Sigmoid colon (tissue), 6 donors: ENCODE measurements at regions not wholly inside any gene's neighbourhood (a gene's known extent, or its start where the extent isn't known, plus 50 kb on each side); places are given as distances from the start of the nearest gene placed in this dataset.
"Not testable (repeated sequence)": the region's sequence is repeated elsewhere in the genome, so short reads cannot be mapped to it uniquely, and the experiment has no call there.

ENCODE experiments used
- DNase-seq: peaks from one replicate; pipeline ENCODE4 v3.0.0-alpha.2; 2019
- H3K27ac ChIP-seq, 4 donors: fragments of 200-600 bp; sonication (generic); one replicate each; pipeline ENCODE4 v1.5.1; 2016 to 2019; ENCODE audit warnings: mild to moderate bottlenecking in 1 of 4
- H3K27me3 ChIP-seq, 3 donors: fragments of 200-600 bp; sonication (generic); one replicate each; pipeline ENCODE4 v1.5.1; 2019; ENCODE audit warnings: mild to moderate bottlenecking in 1 of 3
- H3K36me3 ChIP-seq, 4 donors: fragments of 200-600 bp; sonication (generic); one replicate each; pipeline ENCODE4 v1.5.1; 2016 to 2019
- H3K4me1 ChIP-seq, 4 donors: fragments of 200-600 bp; sonication (generic); one replicate each; pipeline ENCODE4 v1.5.1; 2017 to 2019
- H3K4me3 ChIP-seq, 4 donors: fragments of 200-600 bp; sonication (generic); one replicate each; pipeline ENCODE4 v1.5.1; 2017 to 2019; ENCODE audit warnings: mild to moderate bottlenecking in 2 of 4, moderate library complexity in 1 of 4
- H3K9me3 ChIP-seq, 4 donors: fragments of 200-600 bp in 3 of 4; sonication (generic) in 3 of 4; one replicate each; pipeline versions ENCODE4 v1.5.1 to v1.6.1; 2013 to 2019
- EP300 ChIP-seq, 4 donors: sonication (generic); formaldehyde crosslinking; IDR thresholded peaks; one replicate each; pipeline ENCODE4 v1.6.1; 2017; ENCODE audit warnings: antibody characterized with exemption in 4 of 4
- POLR2A ChIP-seq, 2 donors: fragments of 450-650 bp; IDR thresholded peaks; one replicate each; pipeline ENCODE4 v1.6.1; 2016; ENCODE audit warnings: antibody characterized with exemption in 2 of 2, mild to moderate bottlenecking in 2 of 2, moderate library complexity in 2 of 2
- POLR2AphosphoS5 ChIP-seq, 4 donors: sonication (generic); formaldehyde crosslinking; IDR thresholded peaks; one replicate each; pipeline ENCODE4 v1.6.1; 2017; ENCODE audit warnings: antibody characterized with exemption in 4 of 4
- WGBS, 2 donors: extraction: QIAGEN DNeasy Blood & Tissue Kit; methylation state at CpG; one replicate each; pipeline ENCODE4 v1.1.7; 2013; 5-methylcytosine and 5-hydroxymethylcytosine counted together
- intact Hi-C: fragments of 100-400 bp; cut with DNase I; formaldehyde crosslinking; loops from one replicate; pipeline ENCODE4 v1.15.1; 2023
- TF ChIP-seq, protein P1 (sequence below), 4 experiments: fragments of 450-650 bp in 3 of 4; fragments of 200-600 bp in 1 of 4; IDR thresholded peaks; one replicate each; pipeline ENCODE4 v1.5.1; 2016 to 2019; ENCODE audit warnings: antibody characterized with exemption in 4 of 4, mild to moderate bottlenecking in 3 of 4, moderate library complexity in 2 of 4
- donor health status: healthy with polysubstance abuse.
- donor health status: healthy.

DNA sequence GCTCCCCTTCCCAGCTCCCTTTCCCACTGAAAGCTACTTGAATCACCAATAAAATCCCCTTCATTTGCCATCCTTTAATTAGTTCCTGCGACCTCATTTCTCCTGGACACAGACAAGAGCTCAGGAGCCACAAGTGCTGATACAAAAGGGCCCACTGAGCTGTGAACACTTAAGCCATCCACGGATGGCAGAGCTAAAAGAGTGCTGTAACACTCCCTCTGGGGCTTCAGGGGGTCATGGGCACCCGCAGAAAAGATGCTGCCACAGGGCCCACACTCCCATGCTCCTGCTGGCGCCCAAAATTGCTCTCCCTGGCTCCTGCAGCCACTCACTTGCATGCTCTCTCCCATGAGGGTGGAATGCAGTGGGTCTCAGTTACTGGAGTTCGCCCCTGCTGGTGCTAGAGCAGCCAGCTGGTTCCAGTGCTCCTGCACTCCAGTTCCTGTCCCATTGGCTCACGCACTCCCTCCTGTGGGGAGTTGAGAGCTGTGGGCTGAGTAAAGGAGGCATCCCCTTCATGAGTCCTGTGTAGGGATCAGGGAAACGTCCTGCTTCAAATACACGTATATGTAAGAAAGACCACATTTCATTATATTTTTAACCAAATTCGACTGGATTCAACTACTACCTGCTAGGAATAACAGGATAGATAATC is 1291.0 kb downstream of the ARAP2 start:
- Histone ChIP-seq H3K27ac (no peak overlapping the region), H3K4me3 (no peak overlapping the region), H3K9me3 (no peaks in the 10 kb centered on the region), H3K27me3 (no peaks in the 10 kb centered on the region), H3K36me3 (no peaks in the 10 kb centered on the region), H3K4me1 (no peaks in the 10 kb centered on the region)
- intact Hi-C loops: no loop called here
- DNase-seq: peak; percentile 32
- TF ChIP-seq, protein P1, sequence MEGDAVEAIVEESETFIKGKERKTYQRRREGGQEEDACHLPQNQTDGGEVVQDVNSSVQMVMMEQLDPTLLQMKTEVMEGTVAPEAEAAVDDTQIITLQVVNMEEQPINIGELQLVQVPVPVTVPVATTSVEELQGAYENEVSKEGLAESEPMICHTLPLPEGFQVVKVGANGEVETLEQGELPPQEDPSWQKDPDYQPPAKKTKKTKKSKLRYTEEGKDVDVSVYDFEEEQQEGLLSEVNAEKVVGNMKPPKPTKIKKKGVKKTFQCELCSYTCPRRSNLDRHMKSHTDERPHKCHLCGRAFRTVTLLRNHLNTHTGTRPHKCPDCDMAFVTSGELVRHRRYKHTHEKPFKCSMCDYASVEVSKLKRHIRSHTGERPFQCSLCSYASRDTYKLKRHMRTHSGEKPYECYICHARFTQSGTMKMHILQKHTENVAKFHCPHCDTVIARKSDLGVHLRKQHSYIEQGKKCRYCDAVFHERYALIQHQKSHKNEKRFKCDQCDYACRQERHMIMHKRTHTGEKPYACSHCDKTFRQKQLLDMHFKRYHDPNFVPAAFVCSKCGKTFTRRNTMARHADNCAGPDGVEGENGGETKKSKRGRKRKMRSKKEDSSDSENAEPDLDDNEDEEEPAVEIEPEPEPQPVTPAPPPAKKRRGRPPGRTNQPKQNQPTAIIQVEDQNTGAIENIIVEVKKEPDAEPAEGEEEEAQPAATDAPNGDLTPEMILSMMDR (IDR thresholded peaks at IDR 0.05): no peak
- no peak for TF ChIP-seq EP300 (IDR thresholded peaks at IDR 0.05)
- TF ChIP-seq POLR2AphosphoS5 (IDR thresholded peaks at IDR 0.05): no peak
- TF ChIP-seq POLR2A (IDR thresholded peaks at IDR 0.05): no peak
- 74 to 80% methylated on average over 9 of the region's 9 CpGs for WGBS, 2 donors

DNA sequence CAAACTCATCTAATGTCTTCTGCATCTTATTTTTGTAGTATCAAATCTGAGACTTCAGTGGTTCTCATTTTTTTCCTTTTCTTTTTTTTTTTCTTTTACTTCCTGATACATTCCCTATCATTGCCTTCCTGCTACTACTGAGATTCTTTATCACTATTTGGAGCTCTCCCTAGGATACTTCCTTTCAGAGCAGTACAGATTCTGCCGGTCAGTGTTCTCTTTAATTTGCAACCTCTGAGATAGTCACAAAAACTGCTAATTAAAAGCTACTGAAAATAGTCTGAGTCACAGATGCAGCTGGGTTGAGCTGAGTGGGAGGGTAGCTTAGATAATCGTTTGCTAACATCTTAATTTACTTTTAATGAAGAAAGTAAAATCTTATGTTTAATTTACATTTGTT is 1279.7 kb downstream of the ARAP2 start:
- intact Hi-C loops: no loop called here
- Histone ChIP-seq H3K4me1 (no peaks in the 10 kb centered on the region), H3K36me3 (no peaks in the 10 kb centered on the region), H3K27me3 (no peaks in the 10 kb centered on the region), H3K27ac (no peak overlapping the region), H3K4me3 (no peak overlapping the region), H3K9me3 (no peaks in the 10 kb centered on the region)
- DNase-seq: no peak
- TF ChIP-seq EP300 (IDR thresholded peaks at IDR 0.05): no peak
- TF ChIP-seq POLR2A (IDR thresholded peaks at IDR 0.05): no peak
- TF ChIP-seq POLR2AphosphoS5 (IDR thresholded peaks at IDR 0.05): no peak
- TF ChIP-seq, protein P1 (IDR thresholded peaks at IDR 0.05): no peak
- 22 to 40% methylated on average over 2 of the region's 2 CpGs for WGBS, 2 donors

DNA sequence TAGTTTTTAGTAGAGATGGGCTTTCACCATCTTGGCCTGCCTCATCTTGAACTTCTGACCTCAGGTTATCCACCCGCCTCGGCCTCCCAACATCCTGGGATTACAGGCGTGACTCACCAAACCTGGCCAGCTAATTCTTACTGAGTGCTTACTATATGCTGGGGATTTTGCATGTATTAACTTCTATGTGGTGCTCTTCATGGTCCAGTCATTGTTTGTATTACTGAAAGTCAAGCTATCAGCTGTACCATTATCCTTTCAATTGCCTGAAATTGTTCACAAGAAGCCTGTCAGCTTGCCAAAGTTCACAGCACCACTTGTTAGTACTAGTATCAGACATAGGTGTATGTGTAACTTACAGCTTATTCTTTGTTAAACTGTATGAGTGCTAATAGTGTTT is 1272.1 kb downstream of the ARAP2 start:
- Histone ChIP-seq H3K9me3 (no peaks in the 10 kb centered on the region), H3K27me3 (no peaks in the 10 kb centered on the region), H3K4me3 (no peak overlapping the region), H3K4me1 (no peaks in the 10 kb centered on the region), H3K36me3 (no peaks in the 10 kb centered on the region), H3K27ac (no peak overlapping the region)
- DNase-seq: no peak
- WGBS, 2 donors: 87 to 93% methylated on average over 3 of the region's 3 CpGs
- TF ChIP-seq POLR2AphosphoS5 (IDR thresholded peaks at IDR 0.05) (no peak), EP300 (IDR thresholded peaks at IDR 0.05) (no peak), POLR2A (IDR thresholded peaks at IDR 0.05) (no peak)
- TF ChIP-seq, protein P1 (IDR thresholded peaks at IDR 0.05): no peak
- intact Hi-C loops: no loop called here

DNA sequence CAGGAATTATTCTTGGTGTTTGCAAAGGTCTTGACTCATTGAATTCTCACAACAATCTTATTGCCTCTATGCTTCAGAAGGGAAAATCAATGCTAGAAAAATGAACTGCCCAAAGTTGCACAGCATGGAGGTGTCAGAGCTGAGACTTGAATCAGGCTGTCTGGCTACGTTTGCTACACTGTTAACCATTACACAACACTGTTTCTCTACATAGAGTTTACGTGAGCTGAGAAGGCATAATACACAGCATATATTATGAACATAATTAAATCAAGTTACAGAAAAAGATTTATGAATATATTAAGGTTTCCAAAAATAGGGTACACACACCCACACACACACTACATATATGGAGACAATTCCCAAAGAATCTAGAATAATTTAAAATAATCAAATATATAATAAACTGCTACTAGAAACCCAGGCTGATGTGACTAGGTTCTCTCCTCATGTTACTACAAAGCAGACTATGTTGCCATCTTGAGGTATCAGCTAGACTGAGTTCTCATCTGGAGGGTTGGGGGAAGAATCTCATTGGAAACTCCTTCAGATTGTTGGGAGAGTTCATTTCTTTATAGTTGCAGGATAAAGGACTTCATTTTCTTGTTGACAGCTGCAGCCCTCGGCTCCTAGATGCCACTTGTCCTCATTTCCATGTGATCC is 1270.5 kb downstream of the ARAP2 start:
- Histone ChIP-seq H3K27me3 (no peaks in the 10 kb centered on the region), H3K36me3 (no peaks in the 10 kb centered on the region), H3K9me3 (no peaks in the 10 kb centered on the region), H3K27ac (no peak overlapping the region), H3K4me3 (no peak overlapping the region), H3K4me1 (no peaks in the 10 kb centered on the region)
- no peak for TF ChIP-seq POLR2A (IDR thresholded peaks at IDR 0.05)
- TF ChIP-seq, protein P1 (IDR thresholded peaks at IDR 0.05): no peak
- no peak for TF ChIP-seq POLR2AphosphoS5 (IDR thresholded peaks at IDR 0.05)
- no peak for TF ChIP-seq EP300 (IDR thresholded peaks at IDR 0.05)
- 38 to 66% methylated on average over 3 of the region's 3 CpGs for WGBS, 2 donors
- intact Hi-C loops: no loop called here
- no peak for DNase-seq

DNA sequence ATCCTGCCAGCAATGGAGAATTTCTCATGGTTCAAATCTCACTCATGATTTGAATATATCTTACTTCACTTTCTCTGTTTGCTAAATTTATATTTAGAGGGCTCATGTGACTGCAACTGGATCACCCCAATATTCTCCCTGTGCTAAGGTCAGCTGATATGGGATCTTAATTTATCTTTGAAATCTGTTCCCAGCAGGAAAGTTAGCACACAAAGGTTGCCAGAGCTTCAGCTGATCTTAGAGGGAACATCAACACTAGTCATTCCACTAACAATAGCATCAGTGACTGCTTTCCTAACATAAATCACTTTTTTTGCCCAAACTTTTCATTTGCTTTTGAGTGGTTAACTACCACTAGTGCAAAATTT is 1270.0 kb downstream of the ARAP2 start:
- intact Hi-C loops: no loop called here
- no peak overlapping the region for H3K27ac ChIP-seq
- no peaks in the 10 kb centered on the region for H3K27me3 ChIP-seq
- H3K4me3 ChIP-seq: no peak overlapping the region
- no peak for DNase-seq
- no peaks in the 10 kb centered on the region for H3K4me1 ChIP-seq
- TF ChIP-seq POLR2AphosphoS5 (IDR thresholded peaks at IDR 0.05) (no peak), POLR2A (IDR thresholded peaks at IDR 0.05) (no peak), EP300 (IDR thresholded peaks at IDR 0.05) (no peak)
- TF ChIP-seq, protein P1 (IDR thresholded peaks at IDR 0.05): no peak
- no peaks in the 10 kb centered on the region for H3K36me3 ChIP-seq
- H3K9me3 ChIP-seq: no peaks in the 10 kb centered on the region

DNA sequence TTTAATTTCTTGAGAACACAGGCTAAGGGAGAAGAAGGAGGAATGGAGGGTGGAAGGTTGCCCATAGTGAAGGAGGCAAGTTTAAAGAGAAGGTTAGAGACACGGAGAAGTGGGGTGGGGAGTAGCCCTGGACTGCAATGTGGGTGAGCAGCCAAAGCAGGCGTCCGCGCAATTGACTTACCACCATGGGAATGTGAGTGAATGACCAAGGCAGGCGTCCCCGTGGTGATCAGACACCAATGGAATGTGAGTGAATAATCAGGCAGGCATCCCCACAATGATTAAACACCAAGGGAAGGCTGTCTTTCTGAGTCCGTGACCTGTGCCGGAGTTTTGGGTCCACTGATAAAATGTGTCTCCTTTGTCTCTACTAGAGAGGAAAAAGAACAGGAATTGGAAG is 1223.1 kb downstream of the ARAP2 start:
- H3K27ac ChIP-seq, H3K4me1 ChIP-seq, H3K36me3 ChIP-seq, H3K27me3 ChIP-seq, H3K4me3 ChIP-seq, DNase-seq, H3K9me3 ChIP-seq, intact Hi-C loops: not testable (repeated sequence)
- 92 to 93% methylated on average over 8 of the region's 8 CpGs for WGBS, 2 donors
